Skin of body (tissue), 1 donor: ENCODE measurements at regions not wholly inside any gene's neighbourhood (a gene's known extent, or its start where the extent isn't known, plus 50 kb on each side); places are given as distances from the start of the nearest gene placed in this dataset.
"Not testable (repeated sequence)": the region's sequence is repeated elsewhere in the genome, so short reads cannot be mapped to it uniquely, and the experiment has no call there.

Source experiments
- DNase-seq: peaks from one replicate; lab custom pipeline; 2025; lab: John Stamatoyannopoulos, UW

DNA sequence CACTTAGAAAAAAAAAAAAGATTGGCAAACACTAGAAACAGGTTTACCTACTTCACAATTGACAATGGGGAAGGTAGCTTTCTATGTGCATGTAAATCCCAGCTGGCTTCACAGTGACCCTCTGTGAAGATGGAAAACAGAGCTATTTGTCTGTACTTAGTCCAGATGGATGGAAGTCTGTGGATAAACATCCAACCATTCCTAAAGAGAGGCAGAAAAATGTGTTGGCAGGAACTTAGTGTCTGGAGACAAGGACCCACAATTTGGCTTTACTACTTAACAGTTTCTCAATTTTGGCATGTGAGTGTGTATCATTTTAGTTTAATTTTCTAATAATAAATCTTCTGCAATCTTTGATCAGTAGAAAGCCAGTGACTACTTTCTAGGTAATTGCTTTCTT, 154.4 kb downstream of the RAD51AP2 start:
- no peak for DNase-seq

DNA sequence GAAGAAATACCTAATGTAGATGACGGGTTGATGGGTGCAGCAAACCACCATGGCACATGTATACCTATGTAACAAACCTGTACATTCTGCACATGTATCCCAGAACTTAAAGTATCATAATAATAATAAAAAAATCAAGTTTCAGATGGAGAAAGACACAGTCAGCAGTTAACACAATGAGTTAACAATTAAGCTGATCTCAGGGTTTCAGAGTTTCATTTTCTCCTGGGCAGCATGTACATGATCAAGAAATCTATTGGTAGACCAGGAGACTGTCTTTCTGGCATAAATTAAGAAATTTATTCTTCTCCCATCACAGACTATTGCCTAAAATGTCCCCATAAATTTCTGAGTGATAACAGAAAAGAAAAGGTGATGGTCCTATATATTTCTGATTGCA, 155.3 kb downstream of the RAD51AP2 start:
- no peak for DNase-seq

DNA sequence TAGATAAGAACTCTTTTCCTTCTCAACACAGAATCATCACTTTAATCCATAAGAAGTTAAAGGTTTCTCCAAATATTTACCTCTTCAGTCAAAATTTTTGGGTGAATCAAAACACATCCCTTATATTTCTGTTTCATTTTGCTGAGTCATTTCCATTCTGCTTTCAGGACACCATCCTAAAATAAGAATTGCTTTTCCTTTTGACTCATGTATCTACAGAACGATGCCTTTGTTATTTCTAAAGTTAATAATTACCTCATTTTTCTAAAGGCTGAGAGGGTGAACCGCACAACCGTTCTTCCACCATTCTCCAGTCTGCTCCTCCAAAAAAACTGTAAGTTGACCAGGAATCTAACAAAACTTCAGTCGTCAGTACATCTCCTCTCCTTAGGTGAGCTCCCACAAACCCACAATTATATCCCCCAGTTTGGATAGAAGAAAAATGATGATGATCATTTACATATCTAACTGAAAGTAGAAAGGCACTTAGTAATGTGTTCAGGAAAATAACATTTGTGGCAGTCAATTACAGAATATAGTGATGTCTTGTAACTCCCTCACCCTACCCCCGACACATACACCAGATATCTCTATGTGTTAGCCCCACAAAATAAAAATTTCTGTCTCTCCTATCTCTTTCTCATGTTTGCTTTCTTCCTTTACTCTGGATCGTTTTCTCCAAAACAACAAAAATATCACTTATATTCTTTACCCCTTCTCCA, 162.5 kb downstream of the RAD51AP2 start:
- DNase-seq: no peak

DNA sequence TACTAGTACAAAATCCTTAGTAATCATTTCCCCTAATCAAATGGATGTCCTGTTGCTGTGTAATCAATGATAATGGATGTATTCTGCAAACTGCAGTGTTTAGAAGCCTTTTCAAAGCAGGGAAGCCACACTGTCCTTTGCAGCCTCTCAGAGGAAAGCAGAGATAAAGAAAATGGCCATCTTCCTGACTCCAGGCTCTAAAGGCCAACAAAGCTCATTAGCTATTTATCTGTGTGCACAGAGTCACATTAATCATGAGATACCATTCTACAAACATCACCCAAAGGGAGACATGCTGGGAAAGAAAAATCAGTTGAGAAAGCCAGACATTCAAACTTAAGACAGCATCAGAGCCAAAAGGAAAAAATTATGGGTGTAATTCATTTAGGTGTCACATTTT, 165.0 kb downstream of the RAD51AP2 start:
- DNase-seq: no peak

DNA sequence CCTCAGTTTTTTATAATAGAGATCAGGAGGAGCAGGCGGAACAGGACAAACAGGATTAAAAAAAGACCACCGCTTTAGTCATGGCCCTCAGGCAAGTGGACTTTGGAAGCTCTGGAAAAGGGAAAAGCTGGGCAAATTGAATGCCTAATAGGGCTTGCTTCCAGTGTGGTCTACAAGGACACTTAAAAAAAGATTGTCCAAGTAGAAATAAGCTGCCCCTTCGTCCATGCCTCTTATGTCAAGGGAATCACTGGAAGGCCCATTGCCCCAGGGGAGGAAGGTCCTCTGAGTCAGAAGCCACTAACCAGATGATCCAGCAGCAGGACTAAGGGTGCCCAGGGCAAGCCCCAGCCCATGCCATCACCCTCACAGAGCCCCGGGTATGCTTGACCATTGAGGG, 175.5 kb downstream of the RAD51AP2 start:
- DNase-seq: not testable (repeated sequence)

DNA sequence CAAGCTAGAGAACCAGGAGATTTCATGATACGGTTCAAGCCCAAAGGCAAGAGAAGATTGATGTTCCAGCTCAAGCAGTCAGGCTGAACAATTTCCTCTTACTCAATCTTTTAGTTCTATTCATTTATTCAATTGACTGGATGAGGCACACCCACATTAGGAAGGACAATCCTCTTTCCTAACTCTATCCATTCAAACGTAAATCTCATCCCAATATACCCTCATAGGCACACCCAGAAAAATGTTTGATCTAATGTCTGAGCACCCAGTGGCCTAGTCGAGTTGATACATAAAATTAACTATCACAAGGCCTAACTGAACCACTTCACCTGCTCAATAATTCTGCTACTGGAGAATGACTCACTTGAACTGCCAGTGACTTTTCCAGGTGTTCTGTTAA, 180.7 kb downstream of the RAD51AP2 start:
- DNase-seq: no peak

DNA sequence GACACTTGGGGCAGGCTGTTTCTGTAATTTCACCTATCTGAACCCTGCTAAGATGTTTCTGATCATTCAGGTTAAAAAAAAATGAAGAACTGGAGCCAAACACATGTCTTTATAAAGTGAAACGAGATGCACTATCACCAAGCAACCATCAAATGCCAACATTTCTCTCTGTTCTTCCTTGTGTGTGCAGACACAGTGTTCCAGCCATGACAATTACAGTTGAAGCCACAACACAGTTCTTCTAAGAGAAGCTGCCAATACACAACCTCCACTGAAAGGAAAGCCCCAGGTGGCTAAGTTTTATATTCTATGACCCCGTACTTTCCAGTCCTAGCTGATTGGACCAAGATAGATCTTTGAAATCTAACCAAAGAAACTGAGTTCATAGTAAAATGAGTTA, 181.8 kb downstream of the RAD51AP2 start:
- DNase-seq: no peak

DNA sequence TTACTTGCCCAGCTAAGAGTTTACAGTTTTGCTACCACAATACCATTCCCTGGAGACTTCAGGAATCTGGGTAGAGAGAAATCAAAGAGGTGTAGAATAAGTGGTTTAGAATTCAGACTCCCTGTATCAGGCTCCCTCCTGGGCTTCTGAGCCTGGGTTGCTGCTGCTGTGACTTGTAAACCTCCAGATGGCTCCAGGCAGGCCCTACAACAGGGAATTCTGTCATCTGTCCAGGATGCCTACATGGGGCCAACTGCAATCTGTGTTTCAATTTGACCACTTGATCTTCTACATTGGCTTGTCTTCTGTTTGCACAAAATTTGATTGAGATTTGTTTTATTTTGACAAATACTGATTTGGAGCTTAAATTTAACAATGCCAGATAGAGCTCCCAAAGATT, 183.9 kb downstream of the RAD51AP2 start:
- DNase-seq: no peak

DNA sequence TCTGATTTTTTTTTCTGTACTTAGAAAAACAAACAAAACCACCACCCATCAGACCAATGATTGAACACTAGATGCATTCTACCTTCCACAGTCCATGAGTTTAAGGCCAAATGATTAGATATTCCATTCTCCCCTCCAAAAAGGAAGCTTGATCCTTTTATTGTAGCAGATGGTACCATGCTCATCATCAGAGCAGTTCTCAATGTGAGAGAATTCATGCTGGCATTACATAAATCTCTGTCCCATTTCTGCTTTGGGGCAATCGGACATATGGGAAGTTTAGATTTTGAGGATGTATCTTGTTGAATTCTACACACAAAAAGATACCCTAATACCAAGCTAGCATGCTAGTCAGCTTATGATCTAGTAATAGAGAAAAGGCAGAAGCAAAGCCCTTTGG, 186.6 kb downstream of the RAD51AP2 start:
- no peak for DNase-seq

DNA sequence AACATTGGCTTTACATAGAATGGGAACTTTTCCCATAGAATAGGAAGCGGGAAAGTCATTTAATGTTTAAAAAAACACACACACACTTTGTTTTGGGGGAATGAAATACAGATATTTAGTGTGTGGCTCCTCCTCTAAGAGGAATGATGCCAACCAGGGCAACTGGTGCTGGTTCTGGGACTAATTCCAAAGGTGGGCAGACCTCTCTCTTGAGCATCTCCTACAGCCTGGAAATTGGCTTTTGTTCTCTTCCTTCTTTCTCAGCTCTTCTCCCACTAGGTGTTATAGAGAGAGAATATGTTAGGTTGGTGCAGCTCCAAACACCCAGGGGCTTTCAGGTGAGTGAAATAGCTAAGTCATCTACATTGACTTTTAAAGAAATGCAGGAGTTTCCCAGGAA, 190.1 kb downstream of the RAD51AP2 start:
- no peak for DNase-seq

DNA sequence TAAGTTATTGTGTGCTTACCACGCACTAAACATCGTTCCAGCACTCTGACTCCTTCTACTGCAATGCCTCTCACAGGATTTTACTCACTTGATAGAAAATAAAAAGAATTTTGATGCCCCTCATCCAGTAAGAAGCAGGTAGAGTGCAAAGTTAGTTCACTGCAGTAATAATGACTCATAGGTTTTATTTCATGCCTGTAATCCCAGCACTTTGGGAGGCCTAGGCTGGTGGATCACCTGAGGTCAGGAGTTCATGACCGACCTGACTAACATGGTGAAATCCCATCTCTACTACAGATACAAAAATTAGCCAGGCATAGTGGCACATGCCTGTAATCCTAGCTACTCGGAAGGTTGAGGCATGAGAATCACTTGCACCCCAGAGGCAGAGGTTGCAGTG, 190.6 kb downstream of the RAD51AP2 start:
- DNase-seq: no peak

DNA sequence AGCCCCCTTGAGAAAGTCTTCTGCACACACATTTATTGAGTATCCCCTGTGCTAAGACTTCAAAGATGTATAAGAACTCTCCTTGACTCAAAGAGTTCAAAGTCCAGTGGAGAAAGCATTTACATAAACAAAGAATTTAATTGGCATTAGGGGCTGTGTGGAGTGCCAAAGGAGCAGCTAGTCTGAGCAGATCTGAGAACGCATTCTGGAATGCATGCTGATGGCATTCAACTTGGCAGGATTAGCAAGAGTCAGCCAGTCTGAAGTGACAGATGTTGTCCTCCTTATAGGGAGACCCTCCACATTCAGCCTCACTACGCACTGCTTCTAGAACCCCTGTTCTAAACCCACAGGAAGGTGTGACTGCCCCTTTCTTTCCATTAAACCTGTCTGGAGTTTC, 191.5 kb downstream of the RAD51AP2 start:
- no peak for DNase-seq

DNA sequence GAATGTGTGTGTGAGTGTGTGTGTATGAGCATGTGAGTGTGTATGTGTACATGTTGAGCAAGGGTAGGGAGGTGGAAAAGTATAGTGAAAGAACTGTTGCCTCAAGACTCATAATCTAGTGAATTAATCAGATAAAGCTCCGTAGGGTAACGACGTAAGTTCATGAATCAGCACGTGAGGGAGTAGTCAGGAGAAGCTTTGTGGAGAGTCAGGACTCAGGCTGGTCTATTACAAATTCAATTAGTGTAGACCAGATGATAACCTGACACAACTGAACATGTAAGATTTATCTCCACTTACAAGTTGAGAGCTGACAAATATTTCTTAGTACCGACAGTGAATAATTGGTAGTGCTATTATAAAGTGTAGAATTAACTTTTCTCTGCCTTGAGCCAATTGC, 194.5 kb downstream of the RAD51AP2 start:
- no peak for DNase-seq

DNA sequence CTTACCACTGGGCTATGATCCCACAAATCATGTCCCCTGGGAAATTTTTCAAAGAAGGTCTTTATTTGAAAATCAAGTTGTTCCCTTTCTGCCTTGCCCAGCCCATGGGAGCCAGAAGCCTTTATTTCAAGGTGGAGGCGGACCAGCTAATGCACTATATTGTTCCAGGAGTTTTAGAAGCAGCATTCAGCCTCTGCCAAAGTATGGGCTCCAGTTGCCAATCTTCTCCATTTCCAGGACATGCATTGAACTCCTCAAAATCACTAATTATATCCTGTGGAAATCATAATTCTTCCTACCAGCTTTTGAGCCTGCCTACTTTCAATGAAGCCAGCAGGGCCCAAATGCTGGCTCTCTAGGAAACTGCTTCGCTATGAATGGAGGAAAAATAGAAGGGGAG, 195.8 kb downstream of the RAD51AP2 start:
- no peak for DNase-seq

DNA sequence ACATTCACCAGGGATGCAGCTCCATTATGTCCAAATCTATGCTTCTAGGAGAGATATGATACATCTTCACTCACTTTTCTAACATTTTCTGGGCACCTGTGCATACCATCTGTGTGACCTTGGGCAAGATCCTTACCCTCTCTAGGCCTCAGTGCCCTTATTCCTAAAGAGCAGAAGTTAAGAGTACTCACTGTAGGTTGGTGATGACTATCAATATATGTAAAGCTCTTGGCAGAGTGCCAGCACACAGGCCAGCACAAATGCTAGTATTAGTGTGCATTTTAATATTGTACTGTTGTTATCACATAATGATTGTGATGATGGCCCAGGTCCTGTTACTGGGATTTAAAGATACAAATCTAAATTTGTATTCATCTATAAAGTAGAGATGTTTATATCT, 199.2 kb downstream of the RAD51AP2 start:
- DNase-seq: no peak

DNA sequence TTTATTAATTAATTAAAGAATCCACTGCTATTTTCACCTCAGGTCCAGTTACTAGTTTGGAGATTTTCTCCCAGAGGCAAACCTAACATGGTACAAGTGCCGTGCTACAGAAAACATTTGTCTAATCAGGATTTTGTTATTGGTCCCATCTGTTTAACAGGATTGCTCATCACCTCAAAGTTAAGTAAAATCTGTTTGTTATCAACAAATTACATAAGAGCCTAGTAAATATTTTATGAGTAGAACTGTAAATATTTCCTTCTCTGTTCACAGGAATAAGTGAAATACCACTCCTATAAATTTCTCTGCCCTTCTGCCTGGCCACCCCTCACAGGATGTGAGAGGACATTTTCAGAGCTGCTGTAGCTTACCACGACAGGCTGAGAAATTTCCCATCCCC, 200.2 kb downstream of the RAD51AP2 start:
- DNase-seq: no peak

DNA sequence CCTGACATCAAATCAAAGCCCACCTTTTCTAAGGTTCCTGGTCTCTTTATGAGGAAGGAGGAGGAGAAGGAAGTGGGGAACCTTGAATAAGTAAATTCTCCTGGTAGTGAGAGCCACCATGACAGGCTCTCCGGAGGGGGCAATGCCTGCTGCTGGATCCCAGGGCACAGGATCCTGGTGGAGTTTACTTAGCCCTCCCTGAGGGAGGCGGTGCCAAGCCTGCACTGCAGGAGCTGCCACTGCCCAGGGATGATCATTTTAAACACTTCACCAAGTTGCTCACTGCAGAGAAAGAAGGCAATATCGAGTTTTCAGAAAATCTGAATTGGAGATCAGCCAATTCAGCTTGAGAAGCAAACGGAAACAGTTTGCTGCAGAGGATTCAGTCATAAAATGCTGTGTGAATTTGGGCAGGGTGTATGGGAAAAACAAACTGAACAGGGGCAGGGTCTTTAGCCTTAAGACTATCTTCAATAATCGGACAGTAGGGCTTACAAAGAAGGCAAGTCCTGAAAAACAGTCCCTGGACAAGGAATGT, 200.7 kb downstream of the RAD51AP2 start:
- no peak for DNase-seq

DNA sequence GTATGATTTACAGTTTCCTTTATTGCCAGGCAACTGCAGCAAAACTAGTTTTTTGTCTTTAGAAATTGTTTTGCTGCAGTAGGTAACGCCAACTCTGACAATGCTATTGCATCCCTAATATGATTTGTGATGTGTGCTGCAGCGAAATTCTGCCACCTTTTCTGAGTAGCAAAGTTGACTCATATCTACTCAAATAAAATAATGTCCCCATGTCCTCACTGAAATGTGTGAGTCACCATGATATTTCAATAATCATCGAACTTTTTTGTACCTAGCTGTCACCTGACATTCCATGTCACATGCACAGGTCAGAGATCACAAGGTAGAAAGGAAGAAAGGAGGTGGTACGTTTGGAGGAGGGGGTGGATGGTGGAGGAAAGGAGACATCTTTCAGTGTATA, 205.0 kb downstream of the RAD51AP2 start:
- DNase-seq: no peak

DNA sequence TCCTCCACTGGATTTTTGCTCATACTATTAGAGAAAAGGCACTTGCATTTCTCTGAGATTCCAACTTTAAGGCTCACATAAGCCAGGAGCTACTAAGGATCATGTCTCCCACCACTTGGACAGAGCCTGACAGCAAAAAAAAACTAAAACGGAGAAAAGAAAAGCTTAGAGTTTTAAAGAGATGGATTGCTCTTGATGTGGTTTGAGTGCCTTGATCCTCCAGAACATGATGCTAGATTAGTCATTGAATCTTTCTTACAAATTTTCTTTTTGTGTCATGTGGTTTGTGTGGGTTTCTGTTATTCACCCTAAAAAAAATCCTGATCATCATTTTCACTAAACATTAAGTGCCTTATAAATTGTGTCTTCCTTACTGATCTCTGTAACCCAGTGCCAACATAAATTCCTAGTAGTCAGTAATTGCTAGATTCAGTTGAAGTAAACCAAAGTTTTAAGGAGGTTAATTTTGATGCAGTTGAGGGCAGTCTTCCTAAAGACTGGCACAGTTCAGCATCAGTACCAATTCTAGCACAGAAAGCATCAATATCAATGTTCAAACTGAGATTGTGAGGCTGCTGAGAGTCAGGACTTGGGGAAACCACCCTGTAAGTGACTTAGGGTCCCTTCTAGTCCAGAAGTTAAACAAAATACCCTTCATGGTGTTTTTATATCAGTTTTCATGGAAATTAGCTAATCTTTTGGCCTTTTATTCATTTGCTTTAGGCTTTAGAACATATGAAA, 206.3 kb downstream of the RAD51AP2 start:
- no peak for DNase-seq

DNA sequence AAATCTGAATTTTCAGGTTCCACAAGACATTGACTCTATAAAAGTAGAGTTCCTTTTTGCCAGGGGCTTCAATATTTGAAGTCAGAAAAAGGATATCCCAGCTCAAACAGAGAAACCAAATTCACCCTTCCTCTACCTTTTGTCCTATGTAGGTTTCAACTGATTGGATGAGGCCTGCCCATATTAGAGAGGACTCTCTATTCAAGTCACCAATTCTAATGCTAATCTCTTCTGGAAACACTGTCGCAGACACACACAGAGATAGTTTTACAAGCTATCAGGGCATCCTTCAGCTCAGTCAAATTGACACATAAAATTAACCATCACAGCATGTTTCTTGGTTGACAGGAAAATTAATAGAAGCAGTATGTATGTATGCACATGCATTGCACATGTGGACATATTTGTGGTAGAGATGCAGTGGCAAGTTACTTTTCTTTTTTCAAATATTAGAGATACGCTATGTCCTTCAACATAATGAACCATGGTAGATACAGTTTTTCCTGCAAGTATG, 207.1 kb downstream of the RAD51AP2 start:
- DNase-seq: no peak

DNA sequence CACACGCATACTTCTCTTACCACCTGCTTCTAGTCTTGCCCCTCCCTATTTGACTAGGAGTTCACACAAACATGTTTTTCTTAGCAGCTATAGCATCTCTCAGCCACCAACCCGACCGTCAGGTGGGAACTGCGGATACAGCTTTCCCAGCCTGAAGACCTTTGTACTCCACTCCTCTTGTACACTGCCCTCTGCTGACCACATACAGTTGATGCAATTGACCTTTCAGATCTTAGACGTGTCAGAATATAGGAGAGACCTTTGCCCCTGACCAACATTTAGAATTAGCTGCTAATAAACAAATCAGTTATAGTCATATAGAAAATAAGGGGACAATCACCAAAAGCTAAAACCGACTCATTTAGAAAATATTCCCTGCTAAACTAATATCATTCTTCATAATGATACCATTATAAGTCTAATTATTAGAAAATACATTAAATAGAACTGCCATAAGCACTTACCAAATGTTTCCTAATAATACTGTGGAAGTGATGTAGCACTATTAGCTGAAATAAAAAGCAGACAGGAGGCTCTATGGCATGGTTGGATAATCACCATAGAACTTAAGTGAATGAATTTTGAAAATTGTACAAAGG, 208.4 kb downstream of the RAD51AP2 start:
- DNase-seq: no peak

DNA sequence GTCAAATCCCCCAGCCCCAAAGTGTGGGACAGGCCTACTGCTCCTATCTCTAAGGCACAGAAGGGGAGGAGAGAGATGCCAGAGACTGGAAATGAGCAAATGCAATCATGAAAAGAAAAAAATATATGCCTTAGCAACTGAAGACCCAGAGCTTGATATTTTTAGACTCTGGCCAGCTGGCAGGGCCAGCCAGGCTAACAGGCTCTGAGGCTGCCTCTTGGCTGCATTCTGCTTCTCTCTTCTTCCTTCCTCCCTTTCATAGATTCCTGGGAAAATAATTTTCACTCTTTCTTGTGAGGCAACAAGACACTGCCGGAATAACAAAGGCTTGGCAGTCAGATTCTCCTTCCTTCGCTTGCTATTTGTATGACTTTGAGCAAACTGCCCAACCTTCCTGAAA, 209.1 kb downstream of the RAD51AP2 start:
- DNase-seq: no peak
